ENCODE measurements at regions not wholly inside any gene's neighbourhood (a gene's known extent, or its start where the extent isn't known, plus 50 kb on each side); places are given as distances from the start of the nearest gene placed in this dataset.

- TF ChIP-seq POLR2A (IDR thresholded peaks at IDR 0.05; ENCODE audit: low read depth, low read length) = no peak
- no peak for TF ChIP-seq POLR2AphosphoS5 (IDR thresholded peaks at IDR 0.05; ENCODE audit: low read depth, low read length)
- TF ChIP-seq TAF1 (IDR thresholded peaks at IDR 0.05; ENCODE audit: borderline replicate concordance, low read depth, low read length) = no peak
These were observed 136.8 kb downstream of the CRPPA start for GRCh38 chr7:16284581-16284980.

All from GM12892 (cell line).